HG03565 (cell line): ENCODE measurements at regions not wholly inside any gene's neighbourhood (a gene's known extent, or its start where the extent isn't known, plus 50 kb on each side); places are given as distances from the start of the nearest gene placed in this dataset.
"Not testable (repeated sequence)": the region's sequence is repeated elsewhere in the genome, so short reads cannot be mapped to it uniquely, and the experiment has no call there.

Source experiments
- ATAC-seq: cut with Tn5 transposase; IDR thresholded peaks from one replicate; pipeline ENCODE4 v1.9.1; 2021; ENCODE audit warnings: mild to moderate bottlenecking, moderate library complexity; ENCODE audit not compliant: unreplicated experiment

DNA sequence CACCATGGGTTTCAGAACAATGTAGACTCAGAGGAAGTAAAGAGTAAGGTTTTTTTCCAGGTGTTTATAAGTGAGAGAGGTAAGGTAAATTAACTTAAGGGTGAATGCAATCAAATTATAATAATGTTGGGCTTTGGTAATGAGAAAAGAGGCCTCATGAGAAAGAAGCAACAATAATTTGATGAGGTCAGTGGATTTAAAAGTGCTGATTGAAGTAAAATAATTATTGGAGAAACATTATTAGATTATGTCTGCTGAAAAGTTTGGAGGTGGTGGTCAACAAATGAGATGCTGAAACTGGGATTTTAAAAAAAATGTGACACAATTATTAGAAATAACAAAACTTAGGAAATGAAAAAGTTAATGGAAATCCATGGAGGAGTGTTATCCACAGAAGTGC is 187.4 kb upstream of the BRINP3 start:
- no peak for ATAC-seq

DNA sequence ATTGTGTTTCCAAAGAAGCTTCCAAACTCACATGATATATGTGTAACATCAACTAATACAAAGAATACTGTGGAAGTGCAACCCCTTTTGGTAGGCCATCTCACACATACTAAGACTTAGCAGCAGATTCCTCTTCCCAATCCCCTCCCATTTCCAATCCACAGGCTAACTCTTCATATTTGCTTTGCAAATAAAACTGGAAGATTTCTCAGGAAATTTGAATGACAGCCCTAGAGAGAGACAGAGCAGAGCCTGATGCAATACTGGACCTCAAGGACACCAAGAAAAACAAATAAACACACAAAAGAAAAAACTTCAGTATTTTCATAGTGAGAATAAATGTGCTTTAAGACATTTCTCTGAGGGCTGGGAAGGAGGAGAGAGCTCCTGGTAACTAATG is 190.2 kb upstream of the BRINP3 start:
- ATAC-seq, result no peak

DNA sequence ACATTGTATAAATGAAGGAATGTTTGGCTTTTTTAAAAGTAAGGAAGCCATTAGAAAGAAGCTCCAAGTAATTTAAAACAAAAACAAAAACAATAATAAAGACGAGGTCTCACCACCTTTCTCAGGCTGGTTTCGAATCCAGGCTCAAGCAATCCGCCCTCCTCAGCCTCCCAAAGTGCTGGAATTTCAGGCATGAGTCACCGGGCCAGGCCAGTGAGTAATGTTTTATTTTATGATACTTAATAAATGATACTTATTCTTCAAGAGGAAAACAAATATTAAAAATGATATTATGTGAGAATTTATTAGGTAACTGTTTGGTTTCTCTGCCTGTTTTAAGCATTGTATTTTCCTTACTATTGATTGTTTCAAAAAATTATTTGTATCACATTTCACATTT is 201.4 kb upstream of the BRINP3 start:
- ATAC-seq, result no peak

DNA sequence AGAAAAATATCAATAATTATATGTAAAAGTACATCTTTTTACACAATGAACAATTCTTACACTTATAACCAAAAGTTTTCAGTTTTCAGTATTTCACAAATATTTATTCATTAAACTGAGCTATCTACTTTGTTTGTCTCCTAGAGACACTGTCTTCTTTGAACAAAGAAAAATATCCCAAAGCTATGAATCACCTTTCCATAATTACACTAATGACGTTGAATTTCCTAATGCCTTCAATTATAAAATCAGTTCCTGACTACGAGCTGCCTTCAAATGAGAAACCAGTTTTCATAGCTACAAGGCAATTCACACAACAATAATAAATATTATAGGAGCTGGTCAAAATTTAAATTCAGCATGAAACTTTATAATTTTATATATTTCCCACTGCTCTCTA is 201.8 kb upstream of the BRINP3 start:
- ATAC-seq, result no peak

DNA sequence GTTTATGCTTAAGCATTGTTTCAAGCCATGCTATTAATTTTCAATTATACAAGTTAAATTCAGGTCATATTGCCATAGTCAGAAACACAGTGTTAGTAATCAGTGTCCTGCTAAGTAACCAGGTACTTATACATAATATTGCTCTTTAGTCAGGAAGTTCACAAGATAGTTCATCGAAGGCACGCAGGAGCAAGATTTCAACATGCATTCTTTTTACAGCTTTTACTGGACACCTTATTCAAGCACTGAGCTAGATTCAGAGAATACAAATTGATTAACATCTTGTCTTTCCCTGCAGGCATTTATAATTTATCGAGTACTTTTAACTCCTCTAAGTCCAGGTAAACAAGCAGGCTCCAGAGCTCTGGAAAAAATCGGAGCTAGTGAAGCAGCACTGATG is 202.3 kb upstream of the BRINP3 start:
- no peak for ATAC-seq

DNA sequence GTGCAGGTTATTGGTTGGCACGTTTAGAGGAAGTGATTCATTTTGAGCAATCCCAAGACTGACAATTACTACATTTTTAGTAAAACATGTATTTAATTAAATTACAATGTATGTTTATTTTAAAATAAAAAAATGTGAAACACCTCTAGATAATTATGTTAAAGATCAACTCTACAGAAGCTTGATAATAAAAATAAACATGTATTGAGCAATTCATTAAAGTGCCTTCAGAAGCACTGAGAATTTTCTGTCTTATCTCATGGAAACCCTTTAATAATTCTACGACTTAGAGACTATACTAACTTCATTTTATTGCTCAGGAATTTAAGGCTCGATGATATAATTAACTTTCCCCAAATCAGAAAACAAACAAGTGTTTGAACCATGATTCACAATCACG is 208.0 kb upstream of the BRINP3 start:
- ATAC-seq, result no peak

DNA sequence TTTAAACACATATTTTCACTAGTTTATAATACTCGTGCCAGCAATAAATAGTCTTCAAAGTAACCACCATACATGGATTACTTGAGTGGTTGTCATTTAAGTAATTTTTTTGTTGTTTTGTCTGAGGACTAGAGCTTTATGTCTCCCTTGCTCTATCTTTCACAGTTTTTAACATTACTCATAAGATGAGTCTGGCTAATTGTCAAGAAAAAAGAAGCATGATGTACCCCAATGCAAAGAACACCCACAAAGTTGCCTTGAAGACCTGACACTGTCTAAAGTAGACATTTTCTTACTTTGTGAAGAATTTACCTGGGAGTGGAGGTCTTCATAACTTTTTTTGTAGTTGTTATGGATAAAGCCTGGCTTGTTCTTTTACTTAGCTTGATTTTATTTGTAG is 210.4 kb upstream of the BRINP3 start:
- ATAC-seq, result no peak

DNA sequence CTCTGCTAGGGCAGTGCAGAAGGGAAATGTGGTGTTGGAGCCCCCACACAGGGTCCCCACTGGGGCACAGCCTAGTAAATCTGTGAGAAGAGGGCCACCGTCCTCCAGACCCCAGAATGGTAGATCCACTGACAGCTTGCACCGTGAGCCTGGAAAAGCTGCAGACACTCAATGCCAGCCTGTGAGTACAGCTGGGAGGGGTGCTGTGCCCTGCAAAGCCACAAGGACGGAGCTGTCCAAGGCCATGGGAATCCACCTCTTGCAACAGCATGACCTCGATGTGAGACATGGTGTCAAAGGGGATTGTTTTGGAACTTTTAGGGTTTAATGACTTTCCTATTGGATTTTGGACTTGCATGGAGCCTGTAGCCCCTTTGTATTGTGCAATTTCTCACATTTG is 220.8 kb upstream of the BRINP3 start:
- ATAC-seq, result not testable (repeated sequence)

DNA sequence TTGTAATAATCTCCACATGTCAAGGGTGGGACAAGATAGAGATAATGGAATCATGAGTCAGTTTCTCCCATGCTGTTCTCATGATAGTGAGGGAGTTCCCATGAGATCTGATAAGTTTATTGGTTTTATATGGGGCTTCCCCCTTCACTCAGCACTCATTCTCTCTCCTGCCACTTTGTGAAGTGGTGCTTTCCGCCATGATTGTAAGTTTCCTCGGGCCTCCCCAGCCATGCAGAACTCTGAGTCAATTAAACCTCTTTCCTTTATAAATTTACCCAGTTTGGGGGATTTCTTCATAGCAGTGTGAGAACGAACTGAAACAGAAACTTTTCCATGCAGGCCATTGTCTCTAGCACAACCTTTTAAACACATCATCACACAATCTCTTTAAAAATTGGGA is 221.5 kb upstream of the BRINP3 start:
- ATAC-seq, result no peak

DNA sequence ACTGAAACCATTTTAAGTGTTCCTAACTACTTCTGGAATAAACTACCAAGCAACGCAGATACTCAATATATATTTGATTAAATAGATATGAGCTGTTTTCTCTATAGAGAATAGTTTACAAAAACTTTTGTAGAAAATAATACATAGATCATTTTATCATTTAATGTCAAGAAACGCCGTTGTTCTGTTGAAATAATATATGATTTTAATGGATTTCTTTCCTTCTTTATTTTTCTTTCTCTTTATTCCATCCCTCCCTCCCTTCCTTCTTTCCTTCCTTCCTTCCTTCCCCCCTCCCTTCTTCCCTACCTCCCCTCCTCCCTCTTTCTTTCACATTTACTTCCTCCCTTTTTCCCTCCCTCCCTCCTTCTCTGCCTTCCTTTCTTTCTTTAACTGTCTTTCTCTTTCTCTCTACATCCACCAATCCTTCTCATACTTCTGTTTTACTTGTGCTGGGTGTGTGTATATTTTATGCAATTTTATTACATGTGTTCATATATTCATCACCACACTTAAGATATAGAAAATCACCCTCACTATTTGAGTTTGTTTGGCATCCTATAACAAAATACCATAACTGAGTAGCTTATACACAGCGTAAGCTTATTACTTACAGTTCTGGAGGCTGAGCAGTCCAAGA is 230.9 kb upstream of the BRINP3 start:
- ATAC-seq, result no peak

DNA sequence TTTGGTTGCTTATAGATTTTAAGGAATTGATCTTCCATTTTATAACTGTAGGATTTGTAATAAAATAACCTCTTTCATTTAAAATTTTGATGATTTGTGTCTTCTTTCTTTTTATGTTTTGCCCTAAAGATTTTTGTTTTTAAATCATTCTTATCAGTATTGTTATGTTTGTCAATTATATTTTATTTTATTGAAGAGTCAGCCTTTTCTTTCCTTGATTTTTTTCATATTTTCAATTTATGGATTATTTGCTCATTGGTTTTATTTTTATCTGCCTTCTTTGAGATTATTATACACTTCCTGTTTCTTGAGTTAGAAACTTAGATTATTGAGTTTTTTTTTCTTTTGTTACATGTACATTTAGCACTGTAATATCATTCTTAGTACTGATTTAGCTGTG is 233.4 kb upstream of the BRINP3 start:
- no peak for ATAC-seq

DNA sequence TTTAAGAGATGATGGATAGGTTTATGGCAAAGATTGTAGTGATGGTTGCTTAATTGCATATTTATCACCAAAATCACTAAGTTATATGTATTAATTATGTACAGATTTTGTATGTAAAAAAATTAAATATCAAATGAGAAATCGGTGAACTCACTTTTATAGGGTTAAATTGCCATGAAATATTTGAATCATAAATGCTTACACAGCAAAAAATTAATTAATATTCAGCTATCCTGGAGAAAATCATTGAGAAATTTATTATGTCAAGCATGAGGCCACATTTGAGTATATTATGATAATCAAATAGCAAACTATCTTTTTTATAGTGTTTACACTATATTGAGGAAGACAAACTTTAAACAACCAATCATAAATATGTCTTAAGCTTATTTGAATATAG is 239.4 kb upstream of the BRINP3 start:
- no peak for ATAC-seq

DNA sequence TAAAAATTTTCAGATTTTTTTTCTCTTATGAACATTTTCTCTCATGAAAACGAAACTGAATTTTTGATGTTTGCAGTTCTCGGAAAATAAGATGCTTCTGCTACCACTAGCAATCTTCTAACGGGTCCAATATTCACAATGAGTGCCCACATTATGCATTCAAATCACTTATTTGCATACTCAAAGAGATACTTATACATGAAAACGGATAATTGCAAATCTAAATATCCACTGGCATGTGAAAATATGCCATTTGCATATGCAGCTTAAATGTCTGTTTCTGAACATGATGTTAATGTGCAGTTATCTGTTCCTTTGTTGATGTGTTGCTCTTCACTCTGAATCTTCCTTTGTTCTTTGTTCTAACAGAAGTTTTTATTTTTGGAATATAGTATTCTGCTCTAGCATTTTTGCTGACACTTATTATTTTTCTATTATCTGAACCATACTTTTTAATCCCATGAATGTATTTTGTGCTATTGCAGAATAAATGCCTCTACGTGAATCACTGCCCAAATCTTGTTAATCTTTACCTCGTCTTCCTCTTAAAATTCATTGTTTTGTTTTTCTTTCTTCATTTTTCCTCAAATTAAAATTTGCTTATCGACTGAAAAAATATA is 259.4 kb upstream of the BRINP3 start:
- ATAC-seq, result no peak

DNA sequence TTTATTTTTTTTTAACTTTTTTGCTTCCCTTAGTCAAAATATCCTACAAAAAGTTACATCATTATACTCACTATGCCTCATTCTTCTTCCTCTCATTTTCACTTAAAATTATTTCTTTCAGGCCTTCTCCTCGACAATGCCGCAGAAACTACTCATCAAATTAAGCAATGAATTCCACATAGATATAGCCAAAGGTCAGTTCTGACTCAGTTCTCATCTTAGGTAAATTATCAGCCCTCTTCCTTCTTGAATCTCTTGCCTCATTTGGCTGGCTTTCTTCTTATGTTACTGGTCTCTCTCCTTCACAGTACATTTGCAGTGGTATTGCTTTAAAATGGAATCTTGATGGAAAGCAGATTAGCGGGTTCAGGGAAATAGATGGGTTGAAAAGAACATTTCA is 260.7 kb upstream of the BRINP3 start:
- ATAC-seq, result no peak

DNA sequence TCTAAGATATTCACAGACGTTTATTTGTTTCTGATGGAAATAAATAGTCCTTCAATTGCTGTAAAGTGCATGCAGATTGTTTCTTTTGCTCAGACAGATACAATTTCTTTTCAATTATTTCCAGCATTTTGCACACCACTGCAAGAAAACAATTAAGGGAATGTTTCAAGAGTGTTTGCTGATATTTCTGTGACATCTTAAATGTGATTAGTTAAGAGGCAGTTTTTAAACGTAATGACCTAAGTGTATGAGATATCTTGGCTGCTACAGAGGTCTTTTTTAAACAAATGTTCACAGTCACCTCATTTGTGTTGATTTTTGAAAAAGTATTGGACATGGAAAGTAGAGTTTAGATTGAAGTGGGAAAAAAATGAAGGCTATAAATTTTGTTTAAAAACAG is 262.3 kb upstream of the BRINP3 start:
- ATAC-seq, result no peak

DNA sequence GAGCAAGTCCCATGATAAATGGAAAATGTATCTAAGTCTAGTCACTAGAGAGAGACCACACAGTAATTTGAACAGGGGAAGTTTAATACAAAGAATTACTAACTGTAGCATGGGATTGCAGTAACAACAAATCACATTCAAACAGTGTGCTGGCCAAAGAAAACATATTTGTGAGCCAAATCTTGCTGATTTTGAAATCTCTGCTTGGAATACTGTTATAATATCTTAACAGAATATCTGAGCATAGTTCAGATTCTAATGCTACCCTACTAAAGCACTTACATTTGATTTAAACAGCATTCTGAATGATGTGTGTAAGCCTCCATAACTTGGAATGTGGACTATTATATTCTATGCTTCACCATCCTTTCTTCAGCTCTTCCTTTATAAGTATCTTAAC is 270.0 kb upstream of the BRINP3 start:
- no peak for ATAC-seq

DNA sequence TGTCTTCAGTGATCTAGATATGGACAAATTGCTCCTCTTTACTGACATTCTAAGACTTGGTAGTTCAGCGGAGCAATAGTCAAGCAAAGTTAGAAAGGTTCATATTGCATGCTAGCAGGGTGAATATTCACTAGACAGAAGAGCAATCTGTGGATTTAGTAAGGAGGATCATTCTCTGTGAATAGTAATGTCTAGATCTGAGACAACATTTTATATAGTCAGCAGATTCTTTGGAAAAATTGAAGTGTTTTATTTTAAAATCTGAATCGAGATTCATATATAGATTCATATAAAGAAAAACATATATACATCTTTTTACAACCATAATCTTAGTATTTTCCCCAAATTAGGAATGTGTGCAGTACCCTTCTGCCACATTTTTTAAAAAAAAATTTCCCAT is 274.5 kb upstream of the BRINP3 start:
- ATAC-seq, result no peak

DNA sequence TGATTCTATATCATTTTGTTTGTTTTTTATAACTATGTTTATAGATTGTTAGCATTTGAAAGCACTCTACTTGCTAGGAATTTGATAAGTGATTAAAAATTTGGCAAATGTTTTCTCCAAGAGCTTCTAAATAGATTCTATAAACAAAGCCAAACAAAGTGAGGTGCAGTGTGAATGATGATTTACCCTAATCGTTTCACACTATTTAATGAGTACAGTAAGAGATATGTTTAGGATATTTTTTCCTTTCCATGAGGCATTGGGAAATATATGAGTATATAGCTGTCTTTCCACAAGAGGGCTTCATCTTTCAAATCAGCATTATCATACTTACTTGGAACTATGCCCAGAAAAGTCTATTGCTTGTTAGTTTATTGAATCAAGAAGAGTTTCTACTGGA is 277.0 kb upstream of the BRINP3 start:
- ATAC-seq, result no peak

DNA sequence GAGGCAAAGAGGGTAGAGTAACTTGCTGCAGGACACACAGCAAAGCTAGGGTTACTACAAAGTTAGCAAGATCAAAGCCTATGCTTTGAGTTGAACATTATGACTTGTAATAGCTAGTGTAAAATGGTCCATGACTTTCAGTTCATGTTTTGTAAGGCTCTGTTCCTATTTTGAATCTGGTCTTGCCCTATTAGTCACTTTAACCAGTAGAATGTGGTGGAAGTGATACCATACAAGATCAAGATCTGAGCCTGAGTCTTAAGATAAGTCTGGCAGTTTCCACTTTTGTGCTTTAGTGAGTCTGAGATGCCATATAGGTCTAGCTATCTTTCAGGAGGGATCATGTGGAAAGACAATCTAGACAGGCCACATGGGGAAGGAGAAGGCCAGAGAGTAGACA is 282.1 kb upstream of the BRINP3 start:
- peak; percentile 97 for ATAC-seq

DNA sequence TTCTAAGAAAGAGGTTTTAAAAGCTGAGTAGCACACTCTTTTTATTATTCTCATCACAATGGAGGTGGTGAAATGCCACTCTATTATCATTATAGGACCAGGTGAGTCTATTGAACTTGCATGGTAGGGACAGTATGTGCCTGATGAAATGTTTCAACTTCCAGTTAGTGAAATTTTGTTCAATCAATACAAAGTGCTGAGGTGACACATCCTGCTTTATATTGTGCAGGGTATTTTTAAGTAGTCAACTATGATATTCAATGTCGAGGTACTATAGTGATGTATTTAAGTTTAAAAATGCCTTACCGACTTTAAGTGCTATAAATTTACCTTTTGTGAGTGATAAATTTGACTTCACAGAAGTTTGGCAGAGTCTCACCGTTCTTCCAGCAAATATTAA is 284.7 kb upstream of the BRINP3 start:
- no peak for ATAC-seq

DNA sequence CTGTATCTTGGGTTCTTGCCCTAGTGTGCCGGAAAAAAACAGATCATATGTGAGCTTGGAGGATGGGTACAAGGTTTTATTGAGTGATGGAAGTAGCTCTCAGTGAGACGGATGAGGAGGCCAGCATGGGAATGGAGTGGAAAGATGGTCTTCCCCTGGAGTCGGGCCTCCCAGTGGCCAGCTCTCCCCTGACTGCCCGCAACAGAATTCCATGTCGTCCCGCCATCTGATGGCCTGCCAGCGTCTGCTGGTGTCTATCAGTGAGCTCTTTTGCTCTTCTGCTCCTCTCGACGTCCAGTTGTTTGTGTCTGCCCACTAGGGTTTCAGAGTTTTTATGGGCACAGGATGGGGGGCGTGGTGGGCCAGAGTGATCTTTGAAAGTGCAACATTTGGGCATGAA is 315.2 kb upstream of the BRINP3 start:
- ATAC-seq, result no peak

DNA sequence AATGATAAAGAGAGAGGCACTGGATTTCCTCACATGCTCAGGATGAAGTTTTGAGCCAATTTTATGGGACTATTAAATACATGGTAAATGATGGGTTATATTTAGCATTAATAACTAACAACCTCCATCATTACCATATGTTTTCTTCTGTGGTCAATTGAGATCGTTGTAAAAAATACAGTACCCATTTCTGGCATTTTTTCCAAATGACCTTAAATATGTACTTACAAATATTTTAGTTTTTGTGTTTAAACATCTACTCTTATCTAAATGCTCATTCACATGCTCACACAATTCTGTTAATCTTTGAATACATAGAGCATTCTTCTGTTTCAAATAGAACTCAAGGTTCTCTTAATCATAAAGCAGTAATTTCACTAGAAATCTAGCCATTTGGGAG is 330.0 kb upstream of the BRINP3 start:
- ATAC-seq, result no peak

DNA sequence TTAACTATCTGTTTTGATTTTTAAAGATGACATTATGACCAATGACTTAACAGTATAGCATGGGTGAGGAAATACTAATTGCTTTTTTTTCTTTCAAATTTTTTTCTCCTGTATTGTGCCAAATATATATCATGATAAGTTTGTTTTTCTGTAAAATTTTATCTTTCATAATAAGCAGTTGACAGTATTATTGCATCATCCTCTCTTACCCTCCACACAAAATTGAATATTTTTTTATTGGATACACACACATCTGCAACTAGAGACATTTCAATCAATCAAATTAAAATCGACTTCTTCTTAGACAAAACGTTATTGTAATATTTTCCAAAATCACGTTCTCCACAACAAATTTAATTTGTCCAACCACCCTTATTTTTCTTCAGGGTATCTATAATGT is 330.4 kb upstream of the BRINP3 start:
- ATAC-seq, result no peak
